MM.1S (cell line): ENCODE measurements at regions not wholly inside any gene's neighbourhood (a gene's known extent, or its start where the extent isn't known, plus 50 kb on each side); places are given as distances from the start of the nearest gene placed in this dataset.

Experiments
- CTCF ChIP-seq: fragments of 300-600 bp; sonication (generic); IDR thresholded peaks from 2 replicates; pipeline ENCODE4 v1.5.1; 2016; ENCODE audit warnings: antibody characterized with exemption, low read length, mixed read lengths
- EZH2 ChIP-seq: fragments of 300-600 bp; sonication (generic); optimal IDR thresholded peaks from 2 replicates; pipeline ENCODE3; 2017; ENCODE audit warnings: low read depth, mild to moderate bottlenecking, antibody characterized with exemption, low read length, mixed read lengths

- TF ChIP-seq CTCF (no peak), EZH2 (no peak)
These were observed 71.6 kb upstream of the FSTL4 start for GRCh38 chr5:133683646-133684596.
